ENCODE measurements at regions not wholly inside any gene's neighbourhood (a gene's known extent, or its start where the extent isn't known, plus 50 kb on each side); places are given as distances from the start of the nearest gene placed in this dataset.

- no peak for TF ChIP-seq CSDC2 (CRISPR knock-in tag; IDR thresholded peaks at IDR 0.05)
- no peak for TF ChIP-seq RARB (CRISPR knock-in tag; IDR thresholded peaks at IDR 0.05)
- no peak for TF ChIP-seq ZFP30 (CRISPR knock-in tag; IDR thresholded peaks at IDR 0.05)
- TF ChIP-seq PATZ1 (CRISPR knock-in tag; IDR thresholded peaks at IDR 0.05; ENCODE audit: borderline replicate concordance): no peak
- TF ChIP-seq ISL1 (CRISPR knock-in tag; IDR thresholded peaks at IDR 0.05): no peak
- no peak; the same call in 1 of the 2 replicates for TF ChIP-seq ZFP3 (CRISPR knock-in tag; IDR thresholded peaks at IDR 0.05)
Measured at GRCh38 chr6:163813979-163814493, 399.5 kb downstream of the QKI start.

Data from SK-N-SH treated with all-trans-retinoic acid at 6 μM for 48 hours (cell line).